MM.1S (cell line): ENCODE measurements at regions not wholly inside any gene's neighbourhood (a gene's known extent, or its start where the extent isn't known, plus 50 kb on each side); places are given as distances from the start of the nearest gene placed in this dataset.

ENCODE experiments used
- DNase-seq: peaks from one replicate; pipeline ENCODE4 v3.0.0-alpha.2; 2015
- H2AFZ ChIP-seq: fragments of 300-600 bp; sonication (generic); 2 replicates; pipeline ENCODE4 v1.6.0; 2016; ENCODE audit warnings: antibody characterized with exemption, low read length
- H3F3A ChIP-seq: fragments of 300-600 bp; sonication (generic); 2 replicates; pipeline ENCODE4 v1.6.1; 2016; ENCODE audit warnings: mild to moderate bottlenecking, antibody characterized with exemption, low read length, moderate library complexity, mixed read lengths; ENCODE audit not compliant: insufficient read depth
- H3K27ac ChIP-seq: fragments of 300-600 bp; sonication (generic); 2 replicates; pipeline ENCODE4 v1.5.1; 2016; ENCODE audit warnings: mild to moderate bottlenecking, low read length
- H3K27me3 ChIP-seq: fragments of 300-600 bp; sonication (generic); replicated peaks from 2 replicates; pipeline ENCODE4 v1.6.0; 2016; ENCODE audit warnings: low read length; ENCODE audit not compliant: insufficient read depth
- H3K36me3 ChIP-seq: fragments of 300-600 bp; sonication (generic); replicated peaks from 2 replicates; pipeline ENCODE4 v1.6.1; 2016; ENCODE audit warnings: mild to moderate bottlenecking, low read length, mixed read lengths; ENCODE audit not compliant: insufficient read depth
- H3K4me1 ChIP-seq: fragments of 300-600 bp; sonication (generic); 2 replicates; pipeline ENCODE4 v1.6.1; 2016; ENCODE audit warnings: low read length, mixed read lengths
- H3K4me2 ChIP-seq: fragments of 300-600 bp; sonication (generic); 2 replicates; pipeline ENCODE4 v1.6.0; 2016; ENCODE audit warnings: low read depth, low read length
- H3K4me3 ChIP-seq: fragments of 300-600 bp; sonication (generic); 2 replicates; pipeline ENCODE4 v1.5.1; 2016; ENCODE audit warnings: low read length, mixed read lengths
- H3K79me2 ChIP-seq: fragments of 300-600 bp; sonication (generic); 2 replicates; pipeline ENCODE4 v1.6.1; 2016; ENCODE audit warnings: mixed run types, low read length, mixed read lengths
- H3K9ac ChIP-seq: fragments of 300-600 bp; sonication (generic); 2 replicates; pipeline ENCODE4 v1.6.1; 2016; ENCODE audit warnings: low read length, mixed read lengths
- H3K9me2 ChIP-seq: fragments of 300-600 bp; sonication (generic); replicated peaks from 2 replicates; pipeline ENCODE4 v1.6.1; 2016; ENCODE audit warnings: mild to moderate bottlenecking, low read length, mixed read lengths; ENCODE audit not compliant: insufficient read depth
- H3K9me3 ChIP-seq: fragments of 300-600 bp; sonication (generic); replicated peaks from 2 replicates; pipeline ENCODE4 v1.6.1; 2016; ENCODE audit warnings: mild to moderate bottlenecking, low read length, mixed read lengths; ENCODE audit not compliant: insufficient read depth
- H4K20me1 ChIP-seq: fragments of 300-600 bp; sonication (generic); 2 replicates; pipeline ENCODE4 v1.6.1; 2016; ENCODE audit warnings: mild to moderate bottlenecking, low read length, moderate library complexity, mixed read lengths; ENCODE audit not compliant: insufficient read depth
- EZH2 ChIP-seq: fragments of 300-600 bp; sonication (generic); optimal IDR thresholded peaks from 2 replicates; pipeline ENCODE3; 2017; ENCODE audit warnings: low read depth, mild to moderate bottlenecking, antibody characterized with exemption, low read length, mixed read lengths
- EZH2phosphoT487 ChIP-seq: fragments of 300-600 bp; sonication (generic); IDR thresholded peaks from 2 replicates; pipeline ENCODE4 v1.6.1; 2018; ENCODE audit warnings: antibody characterized with exemption, low read length
- TF ChIP-seq, protein P1 (sequence below): fragments of 300-600 bp; sonication (generic); IDR thresholded peaks from 2 replicates; pipeline ENCODE4 v1.5.1; 2016; ENCODE audit warnings: antibody characterized with exemption, low read length, mixed read lengths

DNA sequence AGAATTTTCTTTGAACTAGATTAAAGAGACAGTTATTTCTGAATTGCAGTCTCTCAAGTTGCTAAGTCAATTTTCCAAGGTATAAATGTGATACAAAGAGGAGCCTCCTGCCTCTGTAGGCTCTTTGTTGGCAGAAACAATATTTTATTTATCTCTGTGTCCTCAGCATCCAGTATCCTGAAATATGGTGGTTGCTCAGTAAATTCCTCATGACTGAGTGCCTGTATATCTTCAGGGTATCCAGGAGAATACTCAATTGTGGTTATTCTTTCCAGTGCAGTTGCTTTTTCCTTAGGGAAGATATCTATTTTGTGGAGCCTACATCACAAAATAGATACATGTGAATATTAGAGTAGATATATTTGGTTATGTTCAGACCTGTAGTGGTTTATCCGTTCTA, 144.8 kb upstream of the FERD3L start:
- Histone ChIP-seq H2AFZ (no peak overlapping the region), H3K79me2 (no peaks in the 10 kb centered on the region)
- no peak for DNase-seq

DNA sequence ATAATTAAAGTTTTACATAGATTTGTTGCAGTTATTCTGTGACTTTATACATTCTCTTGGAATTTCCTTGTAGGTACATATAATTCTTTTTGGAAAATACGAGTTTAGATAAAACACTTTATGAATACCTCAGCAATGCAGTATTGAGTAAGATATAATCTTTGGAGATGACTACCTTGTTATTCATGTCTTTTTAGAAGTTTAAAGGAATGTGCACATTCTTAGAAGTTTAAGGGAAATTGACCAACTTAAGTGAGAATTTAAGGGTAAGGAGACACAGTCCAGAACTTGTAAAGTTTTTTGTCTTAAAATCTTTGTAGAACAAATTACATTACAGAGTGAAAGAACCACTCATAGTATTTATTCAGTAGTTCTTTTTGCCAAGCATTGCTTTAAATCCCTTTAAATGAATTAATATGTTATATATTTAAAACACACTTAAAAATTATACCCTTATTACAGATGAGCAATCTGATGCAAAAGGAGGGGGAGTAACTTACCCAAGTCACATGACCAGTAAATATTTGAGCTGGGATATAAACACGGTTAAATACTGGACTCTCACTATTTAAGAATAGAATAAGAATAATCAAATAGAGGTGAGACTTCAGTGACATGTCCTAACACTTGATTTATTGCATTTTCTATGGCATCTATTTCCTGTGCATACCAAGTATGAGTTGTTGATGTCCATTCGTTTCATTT, 139.5 kb upstream of the FERD3L start:
- Histone ChIP-seq H2AFZ (no peak overlapping the region), H3K9me3 (no peaks in the 10 kb centered on the region), H3K79me2 (no peaks in the 10 kb centered on the region), H3F3A (no peaks in the 10 kb centered on the region), H3K9ac (no peak overlapping the region), H3K36me3 (no peaks in the 10 kb centered on the region), H3K4me1 (no peaks in the 10 kb centered on the region), H3K9me2 (no peaks in the 10 kb centered on the region), H3K4me3 (no peak overlapping the region), H4K20me1 (no peaks in the 10 kb centered on the region), H3K27me3 (no peaks in the 10 kb centered on the region), H3K4me2 (no peak overlapping the region), H3K27ac (no peak overlapping the region)
- no peak for TF ChIP-seq EZH2phosphoT487
- no peak for TF ChIP-seq EZH2
- TF ChIP-seq, protein P1, sequence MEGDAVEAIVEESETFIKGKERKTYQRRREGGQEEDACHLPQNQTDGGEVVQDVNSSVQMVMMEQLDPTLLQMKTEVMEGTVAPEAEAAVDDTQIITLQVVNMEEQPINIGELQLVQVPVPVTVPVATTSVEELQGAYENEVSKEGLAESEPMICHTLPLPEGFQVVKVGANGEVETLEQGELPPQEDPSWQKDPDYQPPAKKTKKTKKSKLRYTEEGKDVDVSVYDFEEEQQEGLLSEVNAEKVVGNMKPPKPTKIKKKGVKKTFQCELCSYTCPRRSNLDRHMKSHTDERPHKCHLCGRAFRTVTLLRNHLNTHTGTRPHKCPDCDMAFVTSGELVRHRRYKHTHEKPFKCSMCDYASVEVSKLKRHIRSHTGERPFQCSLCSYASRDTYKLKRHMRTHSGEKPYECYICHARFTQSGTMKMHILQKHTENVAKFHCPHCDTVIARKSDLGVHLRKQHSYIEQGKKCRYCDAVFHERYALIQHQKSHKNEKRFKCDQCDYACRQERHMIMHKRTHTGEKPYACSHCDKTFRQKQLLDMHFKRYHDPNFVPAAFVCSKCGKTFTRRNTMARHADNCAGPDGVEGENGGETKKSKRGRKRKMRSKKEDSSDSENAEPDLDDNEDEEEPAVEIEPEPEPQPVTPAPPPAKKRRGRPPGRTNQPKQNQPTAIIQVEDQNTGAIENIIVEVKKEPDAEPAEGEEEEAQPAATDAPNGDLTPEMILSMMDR: no peak
- no peak for DNase-seq

More for the DNA sequence above, 144.8 kb upstream of the FERD3L start:
- Histone ChIP-seq H3K36me3 (no peaks in the 10 kb centered on the region), H3K9ac (no peak overlapping the region), H3K4me1 (no peaks in the 10 kb centered on the region), H3K27me3 (no peaks in the 10 kb centered on the region), H3K4me3 (no peak overlapping the region), H3K9me3 (no peaks in the 10 kb centered on the region), H3K27ac (no peak overlapping the region), H3K4me2 (no peak overlapping the region), H4K20me1 (no peaks in the 10 kb centered on the region), H3K9me2 (no peaks in the 10 kb centered on the region), H3F3A (no peaks in the 10 kb centered on the region)
- TF ChIP-seq EZH2 (no peak), EZH2phosphoT487 (no peak)
- TF ChIP-seq, protein P1: no peak

DNA sequence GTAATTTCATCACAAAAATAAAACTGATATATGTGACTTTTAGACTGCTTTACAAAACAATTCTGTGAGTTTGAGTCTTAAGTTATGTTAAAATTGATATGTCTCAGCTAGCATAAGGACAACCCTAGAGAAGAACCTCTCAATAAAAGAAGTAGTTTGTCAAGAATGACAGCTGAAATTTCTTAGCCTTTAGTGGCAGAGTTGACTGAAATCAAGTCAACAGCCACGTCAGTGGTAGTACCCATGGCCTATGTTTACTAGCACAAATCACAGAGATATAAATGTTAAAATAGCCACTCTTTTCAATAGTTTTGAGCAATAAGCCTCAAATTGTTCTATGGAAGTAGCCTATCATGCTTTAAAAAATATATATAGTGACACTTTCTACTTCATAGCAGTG, 138.9 kb upstream of the FERD3L start:
- no peak overlapping the region for H3K4me3 ChIP-seq

More for the DNA sequence above, 138.9 kb upstream of the FERD3L start:
- Histone ChIP-seq H3K4me2 (no peak overlapping the region), H3K79me2 (no peaks in the 10 kb centered on the region), H3F3A (no peaks in the 10 kb centered on the region), H3K36me3 (no peaks in the 10 kb centered on the region), H4K20me1 (no peaks in the 10 kb centered on the region), H3K9me2 (no peaks in the 10 kb centered on the region), H3K4me1 (no peaks in the 10 kb centered on the region), H3K27ac (no peak overlapping the region), H2AFZ (no peak overlapping the region), H3K27me3 (no peaks in the 10 kb centered on the region), H3K9ac (no peak overlapping the region), H3K9me3 (no peaks in the 10 kb centered on the region)
- DNase-seq: no peak
- TF ChIP-seq, protein P1: no peak
- TF ChIP-seq EZH2phosphoT487: no peak
- TF ChIP-seq EZH2: no peak
